GM12878 (cell line): ENCODE measurements at regions not wholly inside any gene's neighbourhood (a gene's known extent, or its start where the extent isn't known, plus 50 kb on each side); places are given as distances from the start of the nearest gene placed in this dataset.

Experiments used
- ATAC-seq: fragments of 200-7000 bp; cut with Tn5 transposase; 3 replicates; pipeline ENCODE4 v1.9.1; 2020; ENCODE audit warnings: mild to moderate bottlenecking, moderate library complexity
- BruUV-seq: library from RNA; stranded (reverse); fragments of 400-500 nt; replicated peaks from 2 replicates; lab custom pipeline; 2021; lab: Mats Ljungman, UMichigan
- CTCF ChIA-PET: fragments of 300-600 bp; sonication (Branson Sonifier 250); formaldehyde crosslinking; extraction: SDS; loops from one replicate; lab custom pipeline; 2021; ENCODE audit warnings: inconsistent platforms; lab: Yijun Ruan, JAX
- POLR2A ChIA-PET: fragments of 350-600 bp; formaldehyde crosslinking; extraction: SDS; loops from one replicate; lab custom pipeline; 2021; ENCODE audit warnings: inconsistent platforms; lab: Charles Lee
- RAD21 ChIA-PET: fragments of 300-600 bp; sonication (Branson Sonifier 250); formaldehyde crosslinking; loops from one replicate; lab custom pipeline; 2023; ENCODE audit warnings: antibody characterized with exemption; ENCODE audit not compliant: unreplicated experiment; lab: Charles Lee
- SMC1A ChIA-PET: fragments of 300-600 bp; sonication (Branson Sonifier 250); formaldehyde crosslinking; loops from one replicate; lab custom pipeline; 2023; ENCODE audit not compliant: unreplicated experiment, uncharacterized antibody; lab: Charles Lee
- DNase-seq: peaks from one replicate; pipeline ENCODE4 v3.0.0-alpha.2; 2011; ENCODE audit warnings: low read depth, low spot score
- FAIRE-seq: peaks from 3 replicates; lab custom pipeline; 2011; peaks lifted over from hg19 to GRCh38; lab: Jason Lieb, UNC
- H2AFZ ChIP-seq: 2 replicates; pipeline ENCODE4 v1.6.0; 2011; ENCODE audit warnings: low read depth, low read length, control low read depth; ENCODE audit not compliant: control insufficient read depth
- H3K27ac ChIP-seq: 2 replicates; pipeline ENCODE4 v1.5.1; 2011; ENCODE audit warnings: control low read depth; ENCODE audit not compliant: control insufficient read depth, insufficient read depth
- H3K27me3 ChIP-seq, 2 experiments: replicated peaks in 1 of 2; 2 replicates each; pipeline versions ENCODE4 v1.6.0 to v1.6.1; 2011; ENCODE audit warnings: low read length in 1 of 2; ENCODE audit not compliant: control insufficient read depth in 2 of 2, insufficient read depth in 2 of 2
- H3K36me3 ChIP-seq, 2 experiments: 2 replicates each; pipeline ENCODE4 v1.5.1; 2011; ENCODE audit warnings: low read length in 1 of 2; ENCODE audit not compliant: control insufficient read depth in 2 of 2, insufficient read depth in 2 of 2
- H3K4me1 ChIP-seq: 2 replicates; pipeline ENCODE4 v1.6.1; 2011; ENCODE audit warnings: mild to moderate bottlenecking, low read length, moderate library complexity, mixed read lengths; ENCODE audit not compliant: control insufficient read depth, insufficient read depth
- H3K4me2 ChIP-seq: 2 replicates; pipeline ENCODE4 v1.6.0; 2011; ENCODE audit warnings: control low read depth; ENCODE audit not compliant: control insufficient read depth, insufficient read depth
- H3K4me3 ChIP-seq: fragments of 200-600 bp; sonication (generic); 2 replicates; pipeline ENCODE4 v1.5.1; 2016
- H3K79me2 ChIP-seq: 2 replicates; pipeline ENCODE4 v1.6.0; 2011; ENCODE audit warnings: low read length; ENCODE audit not compliant: control insufficient read depth, insufficient read depth
- H3K9ac ChIP-seq: 2 replicates; pipeline ENCODE4 v1.8.0; 2011; ENCODE audit warnings: low read length, control low read depth, mixed read lengths; ENCODE audit not compliant: control insufficient read depth, insufficient read depth
- H3K9me3 ChIP-seq: replicated peaks from 3 replicates; pipeline ENCODE4 v1.5.1; 2011; ENCODE audit warnings: mild to moderate bottlenecking, low read length; ENCODE audit not compliant: control insufficient read depth, insufficient read depth
- H4K20me1 ChIP-seq: 2 replicates; pipeline ENCODE4 v1.6.0; 2011; ENCODE audit not compliant: control insufficient read depth, insufficient read depth
- BCL11A ChIP-seq: IDR thresholded peaks from 2 replicates; pipeline ENCODE4 v1.6.1; 2011; ENCODE audit warnings: low read depth, low read length
- CBX3 ChIP-seq: fragments of 200-600 bp; sonication (generic); IDR thresholded peaks from 2 replicates; pipeline ENCODE4 v1.6.1; 2016; ENCODE audit warnings: low read depth, borderline replicate concordance
- MEF2B ChIP-seq: fragments of 450-650 bp; IDR thresholded peaks from 2 replicates; pipeline ENCODE4 v1.6.1; 2018; ENCODE audit warnings: mild to moderate bottlenecking, moderate library complexity; ENCODE audit not compliant: partially characterized antibody, poor library complexity, severe bottlenecking
- MYB ChIP-seq: fragments of 150-350 bp; IDR thresholded peaks from 2 replicates; pipeline ENCODE4 v1.6.1; 2014; ENCODE audit warnings: mild to moderate bottlenecking, low read depth, low read length, borderline replicate concordance
- NR2C2 ChIP-seq: IDR thresholded peaks from 2 replicates; pipeline ENCODE4 v1.6.1; 2011; ENCODE audit warnings: borderline replicate concordance, low read depth; ENCODE audit not compliant: control insufficient read depth, insufficient read length
- RAD51 ChIP-seq: fragments of 450-650 bp; IDR thresholded peaks from 2 replicates; pipeline ENCODE4 v1.6.1; 2016; ENCODE audit warnings: moderate library complexity, mild to moderate bottlenecking, inconsistent platforms
- RB1 ChIP-seq: fragments of 450-650 bp; formaldehyde crosslinking; IDR thresholded peaks from 2 replicates; pipeline ENCODE4 v1.6.1; 2017; ENCODE audit warnings: mild to moderate bottlenecking, borderline replicate concordance
- RBBP5 ChIP-seq: fragments of 200-600 bp; sonication (generic); conservative IDR thresholded peaks from 2 replicates; pipeline ENCODE4 v1.6.1; 2016
- RCOR1 ChIP-seq: conservative IDR thresholded peaks from 2 replicates; pipeline ENCODE4 v1.6.1; 2012; ENCODE audit warnings: low read depth, low read length, improper control_type of control experiment
- RFX5 ChIP-seq: IDR thresholded peaks from 2 replicates; pipeline ENCODE4 v1.6.1; 2011; ENCODE audit warnings: low read depth, low read length, improper control_type of control experiment
- SIN3A ChIP-seq: IDR thresholded peaks from 2 replicates; pipeline ENCODE4 v1.6.1; 2012; ENCODE audit warnings: low read depth, low read length, improper control_type of control experiment
- SREBF1 ChIP-seq: IDR thresholded peaks from 2 replicates; pipeline ENCODE4 v1.6.1; 2012; ENCODE audit warnings: mild to moderate bottlenecking, low read length
- TCF12 ChIP-seq: IDR thresholded peaks from 2 replicates; pipeline ENCODE4 v1.6.1; 2011; ENCODE audit warnings: low read depth, mild to moderate bottlenecking, low read length
- whole genome bisulfite sequencing: methylation state at CpG from one replicate; pipeline ENCODE4 v1.1.6; 2016; ENCODE audit warnings: low lambda C conversion rate; ENCODE audit not compliant: insufficient replicate concordance, insufficient coverage; ENCODE audit errors: missing lambda C conversion rate; 5-methylcytosine and 5-hydroxymethylcytosine counted together
- in situ Hi-C: fragments of 300-500 bp; cut with MboI; formaldehyde crosslinking; loops from 9 replicates; pipeline ENCODE4 v1.14.3; 2018; ENCODE audit warnings: mixed read lengths
- intact Hi-C: fragments of 100-400 bp; cut with micrococcal nuclease; formaldehyde crosslinking; loops from one replicate; pipeline ENCODE4 v1.14.2; 2022; ENCODE audit not compliant: unreplicated experiment
- TF ChIP-seq, protein P1 (sequence below): IDR thresholded peaks from 2 replicates; pipeline ENCODE4 v1.6.1; 2012; ENCODE audit warnings: improper control_type of control experiment, low read depth, low read length; ENCODE audit not compliant: insufficient replicate concordance
- TF ChIP-seq, protein P2 (sequence below): IDR thresholded peaks from 2 replicates; pipeline ENCODE4 v1.6.1; 2012; ENCODE audit warnings: low read depth, low read length, improper control_type of control experiment
- TF ChIP-seq, protein P3 (sequence below): IDR thresholded peaks from 2 replicates; pipeline ENCODE4 v1.6.1; 2011; ENCODE audit warnings: low read depth, mild to moderate bottlenecking, low read length, moderate library complexity, borderline replicate concordance; ENCODE audit errors: extremely low read depth

DNA sequence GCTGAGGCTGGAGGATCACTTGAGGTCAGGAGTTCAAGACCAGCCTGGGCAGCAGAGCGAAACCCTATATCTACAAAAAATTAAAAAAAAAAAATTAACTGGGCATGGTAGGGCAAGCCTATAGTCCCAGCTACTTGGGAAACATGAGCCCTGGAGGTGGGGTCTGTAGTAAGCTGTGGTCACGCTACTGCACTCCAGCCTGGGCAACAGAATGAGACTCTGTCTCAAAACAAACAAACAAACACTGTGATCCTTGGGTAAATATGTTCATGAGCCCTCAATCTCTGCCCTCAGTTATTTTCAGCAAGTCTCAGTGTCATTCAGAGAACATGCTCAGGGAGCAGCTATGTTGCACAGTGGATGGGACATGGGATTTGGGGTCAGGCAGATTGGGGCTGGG lies 76.2 kb downstream of the PTTG1 start:
- 100% methylated on average over 2 of the region's 2 CpGs for WGBS
- POLR2A ChIA-PET = interaction anchor here (1.7 kb wide), 1 partner anchor 33 kb away, joined by 3 read pairs; no protein-coding TSS in a partner anchor
- intact Hi-C loops = no loop called here

More for the DNA sequence above, 76.2 kb downstream of the PTTG1 start:
- H3K36me3 ChIP-seq = no peaks in the 10 kb centered on the region
- no peak overlapping the region for H3K4me2 ChIP-seq
- ChIA-PET CTCF (interaction anchor here (0.8 to 2.3 kb wide), 10 partner anchors 10 to 286 kb away, joined by 3 to 17 read pairs (median 4); no protein-coding TSS in a partner anchor), RAD21 (interaction anchor here (1.0 to 1.9 kb wide), 4 partner anchors 8 to 59 kb away, joined by 3 to 8 read pairs (median 4); no protein-coding TSS in a partner anchor), SMC1A (interaction anchor here (0.6 to 4.1 kb wide), 10 partner anchors 8 to 111 kb away, joined by 3 to 19 read pairs (median 6); no protein-coding TSS in a partner anchor)
- H4K20me1 ChIP-seq = no peaks in the 10 kb centered on the region
- H3K4me1 ChIP-seq = peaks cover 30% of the 10 kb centered on the region
- no TSS peak for BruUV-seq
- no peak overlapping the region for H3K9ac ChIP-seq
- no peak overlapping the region for H3K27ac ChIP-seq
- no peak overlapping the region for H3K4me3 ChIP-seq
- H2AFZ ChIP-seq = no peak overlapping the region
- in situ Hi-C loops = no loop called here
- FAIRE-seq (no peak), ATAC-seq (no peak), DNase-seq (no peak)
- no peaks in the 10 kb centered on the region for H3K9me3 ChIP-seq
- no peaks in the 10 kb centered on the region; the same call in 1 of the 2 replicates for H3K79me2 ChIP-seq
- no peak for TF ChIP-seq RAD51
- no peak for TF ChIP-seq SREBF1
- TF ChIP-seq RBBP5 = no peak
- TF ChIP-seq CBX3 = no peak
- TF ChIP-seq RFX5 = no peak
- no peak for TF ChIP-seq BCL11A
- TF ChIP-seq, protein P1, sequence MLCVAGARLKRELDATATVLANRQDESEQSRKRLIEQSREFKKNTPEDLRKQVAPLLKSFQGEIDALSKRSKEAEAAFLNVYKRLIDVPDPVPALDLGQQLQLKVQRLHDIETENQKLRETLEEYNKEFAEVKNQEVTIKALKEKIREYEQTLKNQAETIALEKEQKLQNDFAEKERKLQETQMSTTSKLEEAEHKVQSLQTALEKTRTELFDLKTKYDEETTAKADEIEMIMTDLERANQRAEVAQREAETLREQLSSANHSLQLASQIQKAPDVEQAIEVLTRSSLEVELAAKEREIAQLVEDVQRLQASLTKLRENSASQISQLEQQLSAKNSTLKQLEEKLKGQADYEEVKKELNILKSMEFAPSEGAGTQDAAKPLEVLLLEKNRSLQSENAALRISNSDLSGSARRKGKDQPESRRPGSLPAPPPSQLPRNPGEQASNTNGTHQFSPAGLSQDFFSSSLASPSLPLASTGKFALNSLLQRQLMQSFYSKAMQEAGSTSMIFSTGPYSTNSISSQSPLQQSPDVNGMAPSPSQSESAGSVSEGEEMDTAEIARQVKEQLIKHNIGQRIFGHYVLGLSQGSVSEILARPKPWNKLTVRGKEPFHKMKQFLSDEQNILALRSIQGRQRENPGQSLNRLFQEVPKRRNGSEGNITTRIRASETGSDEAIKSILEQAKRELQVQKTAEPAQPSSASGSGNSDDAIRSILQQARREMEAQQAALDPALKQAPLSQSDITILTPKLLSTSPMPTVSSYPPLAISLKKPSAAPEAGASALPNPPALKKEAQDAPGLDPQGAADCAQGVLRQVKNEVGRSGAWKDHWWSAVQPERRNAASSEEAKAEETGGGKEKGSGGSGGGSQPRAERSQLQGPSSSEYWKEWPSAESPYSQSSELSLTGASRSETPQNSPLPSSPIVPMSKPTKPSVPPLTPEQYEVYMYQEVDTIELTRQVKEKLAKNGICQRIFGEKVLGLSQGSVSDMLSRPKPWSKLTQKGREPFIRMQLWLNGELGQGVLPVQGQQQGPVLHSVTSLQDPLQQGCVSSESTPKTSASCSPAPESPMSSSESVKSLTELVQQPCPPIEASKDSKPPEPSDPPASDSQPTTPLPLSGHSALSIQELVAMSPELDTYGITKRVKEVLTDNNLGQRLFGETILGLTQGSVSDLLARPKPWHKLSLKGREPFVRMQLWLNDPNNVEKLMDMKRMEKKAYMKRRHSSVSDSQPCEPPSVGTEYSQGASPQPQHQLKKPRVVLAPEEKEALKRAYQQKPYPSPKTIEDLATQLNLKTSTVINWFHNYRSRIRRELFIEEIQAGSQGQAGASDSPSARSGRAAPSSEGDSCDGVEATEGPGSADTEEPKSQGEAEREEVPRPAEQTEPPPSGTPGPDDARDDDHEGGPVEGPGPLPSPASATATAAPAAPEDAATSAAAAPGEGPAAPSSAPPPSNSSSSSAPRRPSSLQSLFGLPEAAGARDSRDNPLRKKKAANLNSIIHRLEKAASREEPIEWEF = no peak
- TF ChIP-seq MEF2B = no peak
- TF ChIP-seq MYB = no peak
- TF ChIP-seq, protein P2, sequence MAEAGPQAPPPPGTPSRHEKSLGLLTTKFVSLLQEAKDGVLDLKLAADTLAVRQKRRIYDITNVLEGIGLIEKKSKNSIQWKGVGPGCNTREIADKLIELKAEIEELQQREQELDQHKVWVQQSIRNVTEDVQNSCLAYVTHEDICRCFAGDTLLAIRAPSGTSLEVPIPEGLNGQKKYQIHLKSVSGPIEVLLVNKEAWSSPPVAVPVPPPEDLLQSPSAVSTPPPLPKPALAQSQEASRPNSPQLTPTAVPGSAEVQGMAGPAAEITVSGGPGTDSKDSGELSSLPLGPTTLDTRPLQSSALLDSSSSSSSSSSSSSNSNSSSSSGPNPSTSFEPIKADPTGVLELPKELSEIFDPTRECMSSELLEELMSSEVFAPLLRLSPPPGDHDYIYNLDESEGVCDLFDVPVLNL = no peak
- TF ChIP-seq RB1 = no peak
- no peak for TF ChIP-seq NR2C2
- TF ChIP-seq, protein P3, sequence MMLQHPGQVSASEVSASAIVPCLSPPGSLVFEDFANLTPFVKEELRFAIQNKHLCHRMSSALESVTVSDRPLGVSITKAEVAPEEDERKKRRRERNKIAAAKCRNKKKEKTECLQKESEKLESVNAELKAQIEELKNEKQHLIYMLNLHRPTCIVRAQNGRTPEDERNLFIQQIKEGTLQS = no peak
- TF ChIP-seq SIN3A = no peak
- TF ChIP-seq RCOR1 = no peak
- no peak for TF ChIP-seq TCF12
- no peaks in the 10 kb centered on the region for H3K27me3 ChIP-seq
